MM.1S (cell line): ENCODE measurements at regions not wholly inside any gene's neighbourhood (a gene's known extent, or its start where the extent isn't known, plus 50 kb on each side); places are given as distances from the start of the nearest gene placed in this dataset.

Source experiments
- DNase-seq: peaks from one replicate; pipeline ENCODE4 v3.0.0-alpha.2; 2015
- H2AFZ ChIP-seq: fragments of 300-600 bp; sonication (generic); 2 replicates; pipeline ENCODE4 v1.6.0; 2016; ENCODE audit warnings: antibody characterized with exemption, low read length
- H3F3A ChIP-seq: fragments of 300-600 bp; sonication (generic); 2 replicates; pipeline ENCODE4 v1.6.1; 2016; ENCODE audit warnings: mild to moderate bottlenecking, antibody characterized with exemption, low read length, moderate library complexity, mixed read lengths; ENCODE audit not compliant: insufficient read depth
- H3K27ac ChIP-seq: fragments of 300-600 bp; sonication (generic); 2 replicates; pipeline ENCODE4 v1.5.1; 2016; ENCODE audit warnings: mild to moderate bottlenecking, low read length
- H3K27me3 ChIP-seq: fragments of 300-600 bp; sonication (generic); replicated peaks from 2 replicates; pipeline ENCODE4 v1.6.0; 2016; ENCODE audit warnings: low read length; ENCODE audit not compliant: insufficient read depth
- H3K36me3 ChIP-seq: fragments of 300-600 bp; sonication (generic); replicated peaks from 2 replicates; pipeline ENCODE4 v1.6.1; 2016; ENCODE audit warnings: mild to moderate bottlenecking, low read length, mixed read lengths; ENCODE audit not compliant: insufficient read depth
- H3K4me1 ChIP-seq: fragments of 300-600 bp; sonication (generic); 2 replicates; pipeline ENCODE4 v1.6.1; 2016; ENCODE audit warnings: low read length, mixed read lengths
- H3K4me2 ChIP-seq: fragments of 300-600 bp; sonication (generic); 2 replicates; pipeline ENCODE4 v1.6.0; 2016; ENCODE audit warnings: low read depth, low read length
- H3K4me3 ChIP-seq: fragments of 300-600 bp; sonication (generic); 2 replicates; pipeline ENCODE4 v1.5.1; 2016; ENCODE audit warnings: low read length, mixed read lengths
- H3K79me2 ChIP-seq: fragments of 300-600 bp; sonication (generic); 2 replicates; pipeline ENCODE4 v1.6.1; 2016; ENCODE audit warnings: mixed run types, low read length, mixed read lengths
- H3K9ac ChIP-seq: fragments of 300-600 bp; sonication (generic); 2 replicates; pipeline ENCODE4 v1.6.1; 2016; ENCODE audit warnings: low read length, mixed read lengths
- H3K9me2 ChIP-seq: fragments of 300-600 bp; sonication (generic); replicated peaks from 2 replicates; pipeline ENCODE4 v1.6.1; 2016; ENCODE audit warnings: mild to moderate bottlenecking, low read length, mixed read lengths; ENCODE audit not compliant: insufficient read depth
- H3K9me3 ChIP-seq: fragments of 300-600 bp; sonication (generic); replicated peaks from 2 replicates; pipeline ENCODE4 v1.6.1; 2016; ENCODE audit warnings: mild to moderate bottlenecking, low read length, mixed read lengths; ENCODE audit not compliant: insufficient read depth
- H4K20me1 ChIP-seq: fragments of 300-600 bp; sonication (generic); 2 replicates; pipeline ENCODE4 v1.6.1; 2016; ENCODE audit warnings: mild to moderate bottlenecking, low read length, moderate library complexity, mixed read lengths; ENCODE audit not compliant: insufficient read depth
- CTCF ChIP-seq: fragments of 300-600 bp; sonication (generic); IDR thresholded peaks from 2 replicates; pipeline ENCODE4 v1.5.1; 2016; ENCODE audit warnings: antibody characterized with exemption, low read length, mixed read lengths
- EZH2 ChIP-seq: fragments of 300-600 bp; sonication (generic); optimal IDR thresholded peaks from 2 replicates; pipeline ENCODE3; 2017; ENCODE audit warnings: low read depth, mild to moderate bottlenecking, antibody characterized with exemption, low read length, mixed read lengths
- EZH2phosphoT487 ChIP-seq: fragments of 300-600 bp; sonication (generic); IDR thresholded peaks from 2 replicates; pipeline ENCODE4 v1.6.1; 2018; ENCODE audit warnings: antibody characterized with exemption, low read length

GRCh38 chr2:118356051-118356450 lies 267.8 kb downstream of the INSIG2 start:
- Histone ChIP-seq H3K36me3 (no peaks in the 10 kb centered on the region), H2AFZ (no peak overlapping the region), H4K20me1 (no peaks in the 10 kb centered on the region), H3K9me2 (no peaks in the 10 kb centered on the region), H3K4me3 (no peak overlapping the region), H3K9ac (no peak overlapping the region), H3K4me1 (no peaks in the 10 kb centered on the region), H3K27ac (no peak overlapping the region), H3F3A (no peaks in the 10 kb centered on the region), H3K27me3 (no peaks in the 10 kb centered on the region), H3K79me2 (no peaks in the 10 kb centered on the region), H3K4me2 (no peak overlapping the region), H3K9me3 (no peaks in the 10 kb centered on the region)
- TF ChIP-seq EZH2phosphoT487, result no peak
- no peak for TF ChIP-seq CTCF
- TF ChIP-seq EZH2, result no peak
- DNase-seq, result no peak

- TF ChIP-seq EZH2phosphoT487 (no peak), CTCF (no peak)
- Histone ChIP-seq H3K9me2 (no peaks in the 10 kb centered on the region), H3F3A (no peaks in the 10 kb centered on the region), H3K4me1 (peaks cover 12% of the 10 kb centered on the region), H3K9ac (no peak overlapping the region), H2AFZ (no peak overlapping the region), H3K79me2 (no peaks in the 10 kb centered on the region), H3K9me3 (no peaks in the 10 kb centered on the region), H3K36me3 (no peaks in the 10 kb centered on the region), H3K27ac (no peak overlapping the region), H4K20me1 (no peaks in the 10 kb centered on the region), H3K4me2 (no peak overlapping the region), H3K4me3 (no peak overlapping the region), H3K27me3 (no peaks in the 10 kb centered on the region)
- DNase-seq, result no peak
These were observed 263.5 kb downstream of the INSIG2 start for GRCh38 chr2:118351796-118352195.

- Histone ChIP-seq H3K9me3 (no peaks in the 10 kb centered on the region), H2AFZ (no peak overlapping the region), H3K27ac (no peak overlapping the region), H3K36me3 (no peaks in the 10 kb centered on the region), H3K27me3 (no peaks in the 10 kb centered on the region), H4K20me1 (no peaks in the 10 kb centered on the region), H3K4me3 (no peak overlapping the region), H3K4me2 (no peak overlapping the region), H3K4me1 (peaks cover 12% of the 10 kb centered on the region), H3F3A (no peaks in the 10 kb centered on the region), H3K79me2 (no peaks in the 10 kb centered on the region), H3K9ac (no peak overlapping the region), H3K9me2 (no peaks in the 10 kb centered on the region)
- TF ChIP-seq EZH2, result no peak
- no peak for TF ChIP-seq CTCF
- TF ChIP-seq EZH2phosphoT487, result no peak
- DNase-seq, result no peak
These were observed 262.4 kb downstream of the INSIG2 start for GRCh38 chr2:118350621-118351020.
